OCI-LY1 (cell line): ENCODE measurements at regions not wholly inside any gene's neighbourhood (a gene's known extent, or its start where the extent isn't known, plus 50 kb on each side); places are given as distances from the start of the nearest gene placed in this dataset.

Experiments used
- CTCF ChIP-seq: fragments of 200-600 bp; sonication (generic), shearing (Covaris generic); IDR thresholded peaks from 2 replicates; pipeline ENCODE4 v1.5.1; 2017; ENCODE audit warnings: mild to moderate bottlenecking, antibody characterized with exemption, low read length, moderate library complexity, mixed read lengths
- EZH2 ChIP-seq: fragments of 200-600 bp; sonication (generic), shearing (Covaris generic); IDR thresholded peaks from 2 replicates; pipeline ENCODE4 v1.8.0; 2017; ENCODE audit warnings: borderline replicate concordance, mixed run types, mild to moderate bottlenecking, antibody characterized with exemption, low read length, moderate library complexity, mixed read lengths

DNA sequence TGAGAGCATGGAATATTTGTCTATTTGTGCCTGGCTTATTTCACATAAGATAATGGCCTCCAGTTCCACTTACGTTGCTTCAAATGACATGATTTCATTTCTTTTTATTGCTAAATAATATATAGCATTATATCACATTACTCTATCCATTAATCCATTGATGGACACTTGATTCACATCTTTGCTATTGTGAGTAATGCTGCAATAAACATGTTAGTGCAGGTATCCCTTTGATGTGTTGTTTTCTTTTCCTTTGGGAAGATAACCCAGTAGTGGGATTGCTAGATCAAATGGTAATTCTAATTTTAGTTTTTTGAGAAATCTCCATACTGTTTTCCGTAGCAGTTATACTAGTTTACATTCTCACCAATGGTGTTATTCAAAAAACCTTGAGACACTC, 1343.3 kb upstream of the TMEFF2 start:
- TF ChIP-seq CTCF (no peak), EZH2 (no peak)
